Fibroblast of mammary gland (primary cell): ENCODE measurements at regions not wholly inside any gene's neighbourhood (a gene's known extent, or its start where the extent isn't known, plus 50 kb on each side); places are given as distances from the start of the nearest gene placed in this dataset.

ENCODE experiments used
- DNase-seq: peaks from one replicate; pipeline ENCODE4 v3.0.0-alpha.2; 2010; ENCODE audit warnings: low read depth
- H3K4me3 ChIP-seq: 2 replicates; pipeline ENCODE4 v1.5.1; 2011; ENCODE audit warnings: low read depth, mild to moderate bottlenecking, low read length, moderate library complexity; ENCODE audit not compliant: control insufficient read depth
- CTCF ChIP-seq: conservative IDR thresholded peaks from 2 replicates; pipeline ENCODE4 v1.5.1; 2011; ENCODE audit warnings: low read depth, low read length, inconsistent platforms; ENCODE audit not compliant: control insufficient read depth, insufficient read depth

GRCh38 chr3:124119056-124119716 lies 127.3 kb upstream of the ROPN1 start:
- H3K4me3 ChIP-seq, result no peak overlapping the region
- TF ChIP-seq CTCF, result no peak
- DNase-seq, result peak; percentile 89

- no peak overlapping the region for H3K4me3 ChIP-seq
- no peak for DNase-seq
- no peak for TF ChIP-seq CTCF
These were observed 129.7 kb upstream of the ROPN1 start for GRCh38 chr3:124121379-124122312.

- no peak for DNase-seq
- TF ChIP-seq CTCF, result no peak
- H3K4me3 ChIP-seq, result no peak overlapping the region
These were observed 133.4 kb upstream of the ROPN1 start for GRCh38 chr3:124125315-124125714.

- TF ChIP-seq CTCF, result no peak
- no peak for DNase-seq
- no peak overlapping the region for H3K4me3 ChIP-seq
These were observed 134.6 kb upstream of the ROPN1 start for GRCh38 chr3:124126436-124127023.

GRCh38 chr3:124131158-124131557 lies 139.2 kb upstream of the ROPN1 start:
- no peak overlapping the region for H3K4me3 ChIP-seq
- no peak for DNase-seq
- TF ChIP-seq CTCF, result no peak

GRCh38 chr3:124131580-124131979 lies 139.7 kb upstream of the ROPN1 start:
- no peak overlapping the region for H3K4me3 ChIP-seq
- peak; percentile 24 for DNase-seq
- no peak for TF ChIP-seq CTCF
